ENCODE measurements at regions not wholly inside any gene's neighbourhood (a gene's known extent, or its start where the extent isn't known, plus 50 kb on each side); places are given as distances from the start of the nearest gene placed in this dataset.

DNA sequence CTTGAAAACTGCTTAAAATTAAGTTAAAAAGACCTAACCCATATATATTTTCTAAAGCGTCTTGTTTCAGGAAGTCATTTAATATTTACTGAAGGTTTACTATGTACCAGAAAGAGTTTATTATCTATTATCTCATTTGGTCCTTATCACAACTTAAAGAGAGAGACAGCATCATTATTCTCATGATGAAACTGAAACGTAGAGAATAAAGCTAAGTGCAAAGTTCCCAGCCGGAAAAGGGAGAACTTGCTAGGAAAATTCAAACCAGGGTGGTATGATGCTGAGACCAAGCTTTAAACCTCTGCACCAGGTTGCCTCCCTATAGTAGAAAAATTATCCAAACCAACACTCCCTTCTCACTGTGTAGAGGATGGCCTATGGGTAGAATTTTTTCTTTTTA is 207.7 kb upstream of the BMPER start:
- no peaks in the 10 kb centered on the region for H3K36me3 ChIP-seq
- no peaks in the 10 kb centered on the region for H3K27me3 ChIP-seq (ENCODE audit: insufficient read depth, low read depth, severe bottlenecking)
- TF ChIP-seq, protein P1, sequence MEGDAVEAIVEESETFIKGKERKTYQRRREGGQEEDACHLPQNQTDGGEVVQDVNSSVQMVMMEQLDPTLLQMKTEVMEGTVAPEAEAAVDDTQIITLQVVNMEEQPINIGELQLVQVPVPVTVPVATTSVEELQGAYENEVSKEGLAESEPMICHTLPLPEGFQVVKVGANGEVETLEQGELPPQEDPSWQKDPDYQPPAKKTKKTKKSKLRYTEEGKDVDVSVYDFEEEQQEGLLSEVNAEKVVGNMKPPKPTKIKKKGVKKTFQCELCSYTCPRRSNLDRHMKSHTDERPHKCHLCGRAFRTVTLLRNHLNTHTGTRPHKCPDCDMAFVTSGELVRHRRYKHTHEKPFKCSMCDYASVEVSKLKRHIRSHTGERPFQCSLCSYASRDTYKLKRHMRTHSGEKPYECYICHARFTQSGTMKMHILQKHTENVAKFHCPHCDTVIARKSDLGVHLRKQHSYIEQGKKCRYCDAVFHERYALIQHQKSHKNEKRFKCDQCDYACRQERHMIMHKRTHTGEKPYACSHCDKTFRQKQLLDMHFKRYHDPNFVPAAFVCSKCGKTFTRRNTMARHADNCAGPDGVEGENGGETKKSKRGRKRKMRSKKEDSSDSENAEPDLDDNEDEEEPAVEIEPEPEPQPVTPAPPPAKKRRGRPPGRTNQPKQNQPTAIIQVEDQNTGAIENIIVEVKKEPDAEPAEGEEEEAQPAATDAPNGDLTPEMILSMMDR (IDR thresholded peaks at IDR 0.05; ENCODE audit: low read depth, low read length), result no peak
- no peaks in the 10 kb centered on the region for H3K9me3 ChIP-seq (ENCODE audit: severe bottlenecking)
- H3K4me3 ChIP-seq (ENCODE audit: low read depth, low read length), result no peak overlapping the region
- DNase-seq, result no peak
- H3K27ac ChIP-seq, result no peak overlapping the region

DNA sequence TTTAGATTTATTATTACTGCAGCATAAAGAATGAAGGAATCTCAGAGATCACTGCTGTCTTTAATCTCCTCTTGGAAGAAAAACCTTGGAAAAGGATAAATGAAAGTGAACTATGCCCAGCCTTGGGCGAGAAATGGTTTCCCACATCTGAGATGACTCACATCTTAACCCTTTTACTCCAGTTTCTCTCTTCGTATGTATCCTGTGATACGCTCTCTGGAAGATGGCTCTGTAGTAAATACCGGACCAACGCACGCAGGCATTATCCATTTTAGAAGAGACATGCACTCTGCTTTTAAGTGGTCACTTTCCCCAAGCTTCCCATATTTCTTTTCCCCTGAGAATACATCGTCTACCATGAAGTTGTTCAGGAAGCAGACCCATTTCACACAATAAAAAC is 207.3 kb upstream of the BMPER start:
- Histone ChIP-seq H3K36me3 (no peaks in the 10 kb centered on the region), H3K27ac (no peak overlapping the region), H3K9me3 (ENCODE audit: severe bottlenecking) (no peaks in the 10 kb centered on the region), H3K27me3 (ENCODE audit: insufficient read depth, low read depth, severe bottlenecking) (no peaks in the 10 kb centered on the region), H3K4me3 (ENCODE audit: low read depth, low read length) (no peak overlapping the region)
- DNase-seq, result no peak
- TF ChIP-seq, protein P1 (IDR thresholded peaks at IDR 0.05; ENCODE audit: low read depth, low read length), result no peak

DNA sequence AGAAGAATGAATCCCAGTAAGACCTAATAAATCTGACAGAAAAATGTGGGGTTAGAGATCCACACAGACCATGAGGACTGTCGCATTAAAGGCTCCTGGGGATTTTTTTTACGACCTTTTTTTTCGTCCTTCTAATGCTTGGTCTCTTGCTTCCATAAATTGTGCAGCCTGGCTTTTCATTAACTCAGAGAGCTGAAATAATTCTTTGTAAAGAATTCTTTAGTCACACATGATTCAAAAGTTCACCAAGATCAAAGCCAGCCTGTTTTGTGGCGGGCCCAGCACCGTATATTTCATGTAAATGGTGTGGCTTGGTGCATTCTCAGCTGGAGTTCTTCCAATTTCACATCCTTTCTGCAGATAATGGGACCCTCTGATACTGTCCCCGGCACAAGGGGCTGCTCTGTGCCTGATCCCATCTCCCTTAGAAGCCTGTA is 206.6 kb upstream of the BMPER start:
- Histone ChIP-seq H3K27ac (no peak overlapping the region), H3K9me3 (ENCODE audit: severe bottlenecking) (no peaks in the 10 kb centered on the region), H3K27me3 (ENCODE audit: insufficient read depth, low read depth, severe bottlenecking) (no peaks in the 10 kb centered on the region), H3K36me3 (no peaks in the 10 kb centered on the region), H3K4me3 (ENCODE audit: low read depth, low read length) (no peak overlapping the region)
- TF ChIP-seq, protein P1 (IDR thresholded peaks at IDR 0.05; ENCODE audit: low read depth, low read length), result no peak
- no peak for DNase-seq

DNA sequence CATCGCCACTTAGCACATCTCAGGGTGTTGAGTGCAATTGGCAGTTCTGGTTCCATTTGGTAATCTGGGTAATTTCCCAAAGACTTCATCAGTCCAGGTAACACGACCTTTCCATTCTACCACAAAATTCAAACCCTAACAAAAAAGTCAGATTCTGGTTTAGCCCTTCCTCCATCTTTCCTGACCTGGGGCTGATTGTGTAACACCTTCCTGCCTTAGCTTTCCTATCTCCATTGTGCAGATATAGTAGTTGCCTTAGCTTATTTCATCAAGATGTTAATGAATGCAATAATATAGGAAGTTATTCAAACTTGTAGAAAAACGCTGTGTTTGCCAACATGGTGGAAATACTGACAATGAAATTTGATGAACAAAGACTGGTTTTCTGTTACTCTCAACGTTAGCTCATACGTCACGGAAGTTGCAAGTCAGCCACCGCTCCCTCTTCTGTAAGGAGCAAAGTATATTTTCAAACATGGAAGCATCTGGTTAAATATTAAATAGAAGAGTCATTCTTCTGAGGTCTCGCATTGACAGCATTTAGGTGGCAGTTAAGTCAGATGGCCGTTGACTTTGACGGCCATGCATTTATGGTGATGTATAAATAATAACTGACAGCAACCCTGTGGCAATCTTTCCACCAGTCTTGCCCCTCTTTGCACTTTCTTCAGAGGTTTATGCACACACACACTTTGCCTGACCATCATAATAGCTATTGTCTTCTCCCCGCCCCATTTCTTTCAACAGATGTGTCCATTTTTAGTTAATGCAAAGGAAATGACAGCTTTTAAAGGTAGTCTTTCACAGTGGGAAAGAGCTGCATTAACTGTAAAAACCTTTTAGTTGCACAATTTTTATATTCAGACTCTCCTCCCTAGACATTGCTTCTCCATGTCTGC is 205.1 kb upstream of the BMPER start:
- H3K27ac ChIP-seq, result no peak overlapping the region
- no peaks in the 10 kb centered on the region for H3K36me3 ChIP-seq
- DNase-seq, result no peak
- no peak overlapping the region for H3K4me3 ChIP-seq (ENCODE audit: low read depth, low read length)
- TF ChIP-seq, protein P1 (IDR thresholded peaks at IDR 0.05; ENCODE audit: low read depth, low read length), result no peak
- H3K27me3 ChIP-seq (ENCODE audit: insufficient read depth, low read depth, severe bottlenecking), result no peaks in the 10 kb centered on the region
- H3K9me3 ChIP-seq (ENCODE audit: severe bottlenecking), result no peaks in the 10 kb centered on the region

DNA sequence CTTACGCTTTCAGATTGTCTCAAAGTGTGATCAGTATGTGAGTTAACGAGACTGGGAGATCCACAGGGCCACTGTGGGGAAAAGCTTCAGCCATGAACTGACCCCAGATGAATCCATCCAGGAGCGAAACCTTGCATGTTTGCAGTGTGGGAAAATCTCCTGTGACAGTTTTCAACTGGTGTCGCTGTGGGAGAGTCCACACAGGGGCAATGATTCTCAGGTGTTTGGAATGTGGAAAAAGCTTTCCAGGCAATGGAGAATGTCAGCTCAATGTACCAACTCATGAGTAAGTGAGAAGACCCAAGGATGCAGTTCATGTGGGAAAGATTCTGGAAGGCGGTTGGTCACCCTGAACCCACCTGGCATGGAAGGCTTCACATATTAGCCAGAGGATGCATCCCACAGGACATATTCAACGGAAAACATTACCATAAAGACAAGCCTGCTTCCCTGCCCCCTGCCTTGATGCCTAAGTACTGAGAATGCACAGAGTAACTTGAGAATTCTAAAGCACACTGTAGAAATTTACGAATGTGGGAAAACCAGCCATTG is 204.1 kb upstream of the BMPER start:
- no peak for DNase-seq
- Histone ChIP-seq H3K27me3 (ENCODE audit: insufficient read depth, low read depth, severe bottlenecking) (no peaks in the 10 kb centered on the region), H3K4me3 (ENCODE audit: low read depth, low read length) (no peak overlapping the region), H3K27ac (no peak overlapping the region), H3K36me3 (no peaks in the 10 kb centered on the region), H3K9me3 (ENCODE audit: severe bottlenecking) (no peaks in the 10 kb centered on the region)
- TF ChIP-seq, protein P1 (IDR thresholded peaks at IDR 0.05; ENCODE audit: low read depth, low read length), result no peak
